IPS DF 4.7 (cell line): ENCODE measurements at regions not wholly inside any gene's neighbourhood (a gene's known extent, or its start where the extent isn't known, plus 50 kb on each side); places are given as distances from the start of the nearest gene placed in this dataset.
"Not testable (repeated sequence)": the region's sequence is repeated elsewhere in the genome, so short reads cannot be mapped to it uniquely, and the experiment has no call there.

Experiments used
- DNase-seq: peaks from one replicate; pipeline ENCODE4 v3.0.0-alpha.2; 2013; ENCODE audit warnings: low spot score; ENCODE audit errors: extremely low read depth

DNA sequence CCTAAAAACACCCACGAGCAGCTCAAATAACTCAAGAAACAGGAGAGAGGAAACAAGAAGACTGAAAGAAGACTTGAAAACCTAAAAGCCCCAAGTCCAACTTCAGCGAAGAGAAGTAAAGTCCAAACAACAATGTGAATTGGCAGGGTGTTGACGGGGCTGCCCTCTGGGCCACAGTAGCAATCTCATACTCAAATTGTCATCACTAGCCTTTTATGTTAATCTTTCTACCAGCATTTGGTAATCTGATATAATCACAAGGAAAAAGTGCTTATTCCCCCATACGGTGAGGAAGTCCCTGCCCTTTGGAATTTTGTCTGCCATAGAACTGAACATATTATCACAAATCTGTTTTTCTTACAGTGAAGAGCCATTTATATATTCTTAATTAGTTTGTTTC lies 51.5 kb upstream of the IFNE start:
- DNase-seq = no peak

DNA sequence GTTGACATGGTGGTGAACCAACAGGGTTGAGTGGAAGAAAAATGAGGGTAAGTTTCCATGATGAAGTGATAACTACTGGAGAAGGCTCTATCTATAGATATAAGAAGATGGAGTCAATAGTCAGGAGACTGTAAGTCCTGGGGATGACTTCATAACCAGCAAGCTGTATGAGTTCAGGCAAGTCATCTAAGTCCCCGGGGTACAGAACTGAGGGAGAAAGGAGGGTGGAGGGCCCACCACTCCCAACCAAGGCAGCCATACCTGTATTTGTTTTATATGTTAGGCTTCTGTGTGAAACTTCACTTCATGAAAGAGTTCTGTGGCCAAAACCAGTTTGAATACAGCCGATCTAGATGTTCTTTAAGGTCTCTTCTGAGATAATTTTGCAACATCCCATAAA lies 53.3 kb upstream of the IFNE start:
- no peak for DNase-seq

DNA sequence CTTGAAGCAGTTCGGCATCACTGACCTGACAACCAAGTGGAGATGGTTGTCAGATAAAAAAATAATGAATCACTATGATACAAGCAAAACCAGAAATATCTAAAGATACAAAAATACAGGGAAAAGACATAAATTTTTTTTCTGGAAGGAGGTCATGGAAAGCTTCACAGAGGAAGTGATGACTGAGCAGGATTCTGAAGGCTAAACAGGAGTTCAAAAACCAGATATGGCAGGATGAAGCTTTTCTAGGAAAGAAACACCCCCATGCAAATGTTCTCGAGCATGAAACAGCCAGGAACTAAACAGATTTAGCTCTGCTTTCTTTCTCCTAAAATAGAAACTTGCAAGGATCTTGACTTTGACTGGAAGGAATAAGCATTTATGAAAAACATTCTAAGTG lies 60.7 kb upstream of the IFNE start:
- no peak for DNase-seq

DNA sequence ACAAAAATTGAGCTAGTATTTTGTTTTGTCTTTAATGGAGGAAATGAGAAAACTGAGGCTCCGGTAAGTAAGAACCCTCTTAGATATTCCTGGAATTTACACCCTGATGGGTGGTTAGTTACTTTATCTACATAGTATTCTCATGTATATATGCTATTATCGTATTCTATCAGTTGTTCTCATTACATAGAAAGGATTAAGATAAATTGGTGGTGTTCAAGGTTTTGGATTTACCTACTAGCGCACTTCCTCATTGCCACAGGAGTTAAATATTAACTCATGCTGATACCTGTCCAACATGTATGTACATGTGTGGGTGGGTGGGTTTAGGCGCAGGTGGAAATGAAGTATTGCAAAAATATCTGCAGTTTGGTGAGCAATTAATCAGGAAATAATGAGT lies 61.1 kb upstream of the IFNE start:
- no peak for DNase-seq

DNA sequence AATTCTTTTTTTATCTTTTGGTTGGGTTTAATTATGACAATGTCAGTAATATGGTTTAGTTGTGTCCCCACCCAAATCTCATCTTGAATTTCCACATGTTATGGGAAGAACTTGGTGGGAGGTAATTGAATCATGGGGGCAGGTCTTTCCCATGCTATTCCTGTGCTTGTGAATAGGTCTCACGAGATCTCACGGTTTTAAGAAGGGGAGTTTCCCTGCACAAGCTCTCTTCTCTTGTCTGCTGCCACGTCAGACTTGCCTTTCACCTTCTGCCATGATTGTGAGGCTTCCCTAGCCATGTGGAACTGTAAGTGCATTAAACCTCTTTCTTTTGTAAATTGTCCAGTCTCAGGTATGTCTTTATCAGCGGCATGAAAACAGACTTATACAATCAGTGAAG lies 61.7 kb upstream of the IFNE start:
- not testable (repeated sequence) for DNase-seq

DNA sequence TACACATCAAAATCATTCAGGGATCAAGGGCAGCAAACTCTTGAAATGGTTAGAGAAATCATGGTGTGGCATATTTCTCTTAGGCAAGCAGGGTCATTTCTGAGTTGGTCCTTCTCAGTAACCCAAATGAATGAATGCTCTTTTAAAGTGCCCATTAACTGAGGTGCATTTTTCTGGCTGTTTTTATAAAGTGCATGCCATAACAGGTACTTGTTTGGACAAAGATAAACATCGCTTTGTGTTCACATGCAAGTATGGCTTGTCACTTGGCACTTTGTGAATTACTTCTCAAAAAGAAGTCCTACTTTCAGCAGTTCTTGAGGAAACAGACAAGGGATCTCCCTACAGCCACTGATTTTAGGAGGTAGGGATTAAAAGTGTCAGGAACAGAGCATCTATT lies 64.8 kb upstream of the IFNE start:
- DNase-seq = no peak

DNA sequence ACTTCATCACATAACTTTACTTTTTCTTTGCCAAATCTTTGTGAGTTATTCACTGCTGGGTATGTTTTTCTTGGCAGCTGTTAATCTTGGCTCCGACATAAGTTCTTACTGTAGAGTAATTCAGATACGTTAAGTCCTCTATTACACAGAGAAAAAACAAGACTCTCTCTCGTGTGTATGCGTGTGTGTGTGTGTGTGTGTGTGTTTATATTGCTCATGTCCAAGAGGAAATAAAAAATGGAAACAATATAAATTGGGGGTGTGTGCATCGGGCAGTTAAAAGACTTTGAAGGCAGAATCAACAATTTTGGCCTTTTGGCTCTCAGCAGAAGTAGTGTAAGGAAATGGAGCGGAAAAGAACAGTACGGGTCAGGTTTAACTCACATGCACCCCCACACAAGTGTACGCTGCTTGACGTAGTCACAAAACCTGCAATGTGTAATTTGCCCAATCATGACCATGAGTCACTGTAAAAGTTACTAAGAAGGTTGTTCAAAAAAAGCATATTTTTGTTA lies 67.2 kb upstream of the IFNE start:
- no peak for DNase-seq

DNA sequence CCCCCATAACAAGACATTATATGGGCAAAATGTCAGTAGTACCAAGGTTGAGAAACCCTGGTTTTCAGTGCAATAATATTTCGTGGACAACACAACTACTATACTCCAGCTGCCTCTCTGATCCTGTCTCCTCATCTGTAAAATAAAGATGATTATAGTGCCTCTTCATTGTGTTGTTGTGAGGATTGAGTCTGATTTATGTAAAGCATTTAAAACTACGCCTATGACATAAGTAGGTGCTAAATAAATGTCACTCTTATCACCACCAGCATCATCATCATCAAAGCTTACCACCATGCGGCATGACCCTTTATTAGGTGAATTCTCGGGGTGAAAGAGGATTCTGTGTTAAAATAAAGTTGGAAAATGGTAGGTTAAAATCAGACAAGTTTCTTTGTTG lies 67.8 kb upstream of the IFNE start:
- no peak for DNase-seq

DNA sequence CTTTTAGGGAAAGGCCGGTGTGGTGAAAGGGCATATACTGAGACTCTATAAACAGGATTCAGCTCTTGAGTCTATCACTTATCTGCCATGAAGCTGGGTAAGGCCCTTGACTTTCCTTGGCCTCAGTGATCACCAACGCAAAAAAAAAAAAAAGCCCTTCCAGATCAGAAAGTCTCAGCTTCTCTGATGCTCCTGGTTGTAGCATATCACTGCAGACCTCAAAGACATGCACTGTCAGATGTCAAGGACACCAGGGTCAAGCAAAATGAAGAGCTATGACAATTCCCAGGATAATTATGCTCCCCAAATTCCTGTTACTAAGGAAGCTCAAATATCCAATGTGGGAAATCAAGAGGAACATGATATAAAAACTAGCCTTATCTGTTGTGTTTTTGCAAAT lies 68.3 kb upstream of the IFNE start:
- no peak for DNase-seq

DNA sequence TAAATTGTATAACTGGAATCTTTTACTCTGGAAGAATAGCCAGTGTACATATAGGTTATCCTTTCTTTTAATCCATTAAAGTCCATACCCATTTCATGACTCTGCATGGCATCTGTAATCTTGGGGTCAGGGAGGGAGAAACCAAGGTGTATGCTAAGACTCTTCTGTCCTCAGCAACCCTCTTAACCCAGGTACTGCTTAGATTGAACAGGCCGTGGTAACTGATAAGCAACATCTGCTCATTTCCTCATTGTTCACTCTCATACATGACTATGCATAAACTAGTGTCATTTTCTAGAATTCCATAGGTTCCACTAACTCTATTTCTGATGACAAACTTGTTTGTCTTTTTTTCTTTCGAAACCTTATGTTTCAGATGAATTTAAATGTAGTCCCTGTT lies 69.3 kb upstream of the IFNE start:
- no peak for DNase-seq

DNA sequence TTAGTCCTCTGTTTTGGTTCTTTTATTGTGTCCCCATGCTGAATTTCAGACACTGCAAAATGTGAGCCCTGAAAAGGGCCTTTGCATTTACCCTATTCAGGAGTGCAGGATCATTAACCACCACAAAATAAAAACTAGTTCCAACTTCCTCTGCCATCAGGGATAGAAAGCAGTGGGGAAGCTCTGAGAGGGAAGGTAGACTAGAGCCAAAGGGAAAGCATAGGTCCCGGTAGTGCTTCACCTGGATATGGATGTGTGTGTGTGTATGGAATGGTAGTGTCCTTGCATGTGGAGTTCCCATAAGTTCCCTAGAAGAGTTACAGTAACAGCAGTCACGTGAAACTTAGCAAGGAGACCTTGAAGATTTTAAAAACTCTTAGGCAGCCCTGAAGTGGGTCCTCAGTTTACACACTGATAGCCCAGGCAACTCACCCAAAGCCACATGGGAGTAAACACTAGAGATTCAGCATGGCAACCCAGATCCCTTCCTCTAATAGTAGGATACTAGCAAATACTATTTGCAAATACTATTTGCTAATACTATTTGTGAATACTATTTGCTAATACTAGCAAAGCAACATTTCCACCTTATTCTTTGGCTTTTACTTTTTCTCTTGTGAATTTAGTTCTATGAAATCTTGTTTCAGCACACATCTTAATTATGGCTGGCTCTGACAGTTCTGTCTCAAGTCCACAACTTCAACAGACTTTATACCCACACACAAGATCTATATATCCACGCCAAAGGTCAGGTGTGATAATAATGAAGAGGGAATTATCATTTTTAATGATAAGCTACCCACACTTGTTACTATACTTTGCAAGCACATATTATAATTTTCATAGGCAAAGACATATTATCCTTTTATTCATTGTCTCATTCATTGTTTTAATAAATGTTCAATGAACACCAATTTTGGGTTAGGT lies 70.4 kb upstream of the IFNE start:
- no peak for DNase-seq

DNA sequence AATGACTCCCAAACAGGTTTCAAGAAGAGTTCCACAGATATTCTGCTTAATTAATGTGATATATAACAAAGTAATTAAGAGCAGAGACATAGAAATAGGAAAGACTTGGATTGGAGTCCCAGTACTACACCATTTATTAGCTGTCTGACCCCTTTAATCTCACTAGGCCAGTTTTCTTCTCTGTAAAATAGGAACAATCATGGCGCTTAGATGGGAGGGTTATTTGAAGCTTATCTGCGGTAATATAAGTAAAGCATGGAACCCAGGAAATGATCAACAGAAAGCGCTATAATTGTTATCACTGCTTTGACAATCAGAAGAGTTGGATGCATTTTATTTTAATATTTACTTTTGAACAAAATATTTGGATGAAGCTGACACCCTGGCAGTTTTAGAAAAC lies 71.3 kb upstream of the IFNE start:
- no peak for DNase-seq

DNA sequence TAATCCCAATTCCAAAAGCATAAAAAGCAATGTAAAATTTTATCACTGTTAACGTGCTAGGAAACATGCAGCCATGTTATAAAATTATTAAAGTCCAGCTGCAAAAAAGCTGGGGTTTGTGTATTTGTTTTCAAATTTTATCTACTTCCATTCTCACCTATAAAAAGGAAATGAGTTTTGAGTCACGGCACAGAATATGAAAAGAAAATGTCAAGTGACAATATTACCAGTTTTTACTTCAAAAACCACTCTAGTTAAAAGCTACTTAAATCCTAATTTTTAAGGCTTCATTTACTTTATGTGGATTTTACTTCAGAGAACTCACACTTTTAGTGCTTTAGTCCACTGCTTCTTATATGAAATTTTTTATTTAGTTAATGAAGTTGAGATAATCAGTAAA lies 72.7 kb upstream of the IFNE start:
- no peak for DNase-seq

DNA sequence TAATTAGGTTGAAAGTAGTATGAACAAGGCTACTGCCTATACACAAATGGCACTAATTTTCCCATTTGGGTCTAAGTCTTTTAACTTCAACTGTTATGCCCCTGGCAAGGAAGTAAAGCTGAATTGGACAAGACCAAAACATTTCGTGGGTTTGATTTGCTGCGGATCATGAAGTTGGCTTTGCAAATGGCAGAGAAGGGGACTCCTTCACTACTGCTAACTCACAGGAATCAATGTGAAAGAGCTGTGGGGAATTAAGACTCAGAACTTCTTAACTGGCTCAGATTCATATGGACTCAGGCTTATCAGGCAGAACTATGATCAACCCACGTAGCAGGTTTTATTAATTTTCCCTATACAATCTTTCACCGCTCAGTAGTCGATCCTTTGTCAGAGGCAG lies 73.8 kb upstream of the IFNE start:
- DNase-seq = no peak

DNA sequence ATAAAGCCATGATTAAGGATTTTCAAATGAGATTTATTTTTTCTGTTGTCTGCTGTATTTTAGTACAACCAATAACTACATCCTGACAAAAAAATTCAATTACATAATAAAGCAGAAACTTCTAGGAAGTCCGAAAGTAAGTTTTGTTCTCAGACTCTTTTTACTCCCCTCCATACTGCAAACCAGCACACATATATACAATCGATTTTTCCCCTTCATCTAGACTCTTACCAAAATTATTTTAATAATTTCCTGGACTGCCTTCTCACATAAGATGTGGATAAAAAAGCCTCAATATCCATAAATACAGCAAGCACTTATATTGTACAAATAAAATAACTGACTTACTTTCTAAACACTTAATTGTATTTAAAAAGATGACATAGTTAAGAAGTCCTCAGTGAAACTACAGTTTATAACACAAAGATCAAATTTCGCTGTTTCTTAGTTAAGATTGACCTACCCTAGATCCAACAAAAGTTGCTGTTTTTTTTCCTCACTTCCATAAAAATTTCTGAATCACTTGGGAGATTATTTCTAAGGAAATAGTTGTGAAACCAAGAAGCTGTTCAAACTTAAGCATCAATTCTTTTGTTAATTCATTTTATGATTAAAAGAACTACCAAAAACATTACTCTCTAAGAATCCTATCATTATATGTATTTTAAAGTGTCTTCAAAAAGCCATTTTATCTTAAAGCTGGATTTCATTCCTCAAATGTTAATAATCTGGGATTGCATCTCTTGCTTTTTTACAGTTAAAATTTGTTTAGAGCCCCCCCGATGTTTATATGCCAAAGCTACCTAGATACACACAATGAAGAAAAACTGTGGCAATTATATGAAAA lies 74.7 kb upstream of the IFNE start:
- no peak for DNase-seq

DNA sequence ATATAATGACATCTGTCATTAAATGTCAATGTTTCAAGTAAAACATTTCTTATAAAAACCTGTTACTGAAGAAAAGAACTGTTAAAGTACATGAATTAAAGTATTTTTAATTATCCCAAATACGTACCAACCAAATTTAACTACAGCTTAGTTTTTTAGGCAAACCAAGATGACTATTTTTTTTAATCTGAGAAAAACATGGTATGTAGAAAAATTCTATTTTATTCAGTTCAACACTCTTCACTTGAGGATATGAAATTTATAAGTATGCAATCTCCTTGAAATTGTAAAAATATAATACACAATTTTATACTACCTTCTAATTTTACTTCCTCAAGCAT lies 75.3 kb upstream of the IFNE start:
- DNase-seq = no peak

DNA sequence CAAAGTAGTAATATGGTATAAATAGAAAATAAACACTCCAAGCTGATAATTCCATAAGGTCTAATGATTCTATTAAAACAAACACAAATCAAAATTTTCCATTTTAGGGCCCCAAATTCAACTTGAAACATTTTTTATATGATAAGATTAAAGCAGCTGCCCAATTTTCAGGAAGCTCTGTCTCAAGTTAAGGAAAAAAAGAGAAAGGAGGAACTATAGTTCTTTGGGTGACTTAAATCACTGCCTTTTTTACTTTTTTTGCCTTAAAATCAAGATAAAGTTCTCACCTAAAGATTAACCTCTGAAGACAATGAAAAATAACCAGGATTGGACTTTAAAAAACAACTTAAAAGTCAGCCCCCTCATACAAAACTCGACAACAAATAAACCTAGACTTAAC lies 76.0 kb upstream of the IFNE start:
- DNase-seq = no peak

DNA sequence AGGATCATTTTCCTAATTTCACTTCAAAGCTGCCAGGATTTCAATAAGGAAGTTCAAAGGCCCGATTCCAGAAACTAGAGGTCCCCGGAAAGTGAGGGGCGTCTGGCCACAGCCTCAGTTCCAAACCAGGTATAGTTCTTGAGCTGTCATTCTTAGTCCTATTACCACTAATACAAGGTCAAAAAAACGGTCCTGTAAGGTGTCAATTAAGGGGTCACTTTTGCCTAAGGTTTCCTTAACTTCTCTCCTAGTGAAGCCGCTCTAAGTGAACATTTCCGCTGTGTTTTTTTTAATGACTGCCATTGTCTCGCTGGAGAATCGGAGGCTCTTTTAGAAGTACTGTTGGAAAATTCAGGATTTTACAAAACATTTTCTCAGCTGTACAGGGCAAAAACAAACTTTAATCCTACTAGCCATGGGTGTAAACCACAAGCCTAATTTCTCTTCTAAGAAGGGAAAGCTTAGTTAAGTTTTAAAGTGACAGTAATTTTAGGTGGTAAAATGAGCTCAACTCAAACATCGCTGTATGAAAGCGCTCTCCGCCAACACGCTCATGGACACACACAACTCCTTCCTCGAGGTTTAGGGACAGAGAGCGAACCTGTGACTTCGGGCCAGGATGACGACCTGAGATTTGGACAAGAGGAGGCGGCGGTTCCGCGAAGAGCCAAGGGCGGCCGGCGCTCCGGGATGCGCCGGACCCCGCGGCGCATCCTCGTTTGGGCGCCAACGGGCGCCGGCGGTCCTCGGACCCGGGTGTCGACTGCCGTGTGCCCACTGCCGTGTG lies 76.7 kb upstream of the IFNE start:
- no peak for DNase-seq

DNA sequence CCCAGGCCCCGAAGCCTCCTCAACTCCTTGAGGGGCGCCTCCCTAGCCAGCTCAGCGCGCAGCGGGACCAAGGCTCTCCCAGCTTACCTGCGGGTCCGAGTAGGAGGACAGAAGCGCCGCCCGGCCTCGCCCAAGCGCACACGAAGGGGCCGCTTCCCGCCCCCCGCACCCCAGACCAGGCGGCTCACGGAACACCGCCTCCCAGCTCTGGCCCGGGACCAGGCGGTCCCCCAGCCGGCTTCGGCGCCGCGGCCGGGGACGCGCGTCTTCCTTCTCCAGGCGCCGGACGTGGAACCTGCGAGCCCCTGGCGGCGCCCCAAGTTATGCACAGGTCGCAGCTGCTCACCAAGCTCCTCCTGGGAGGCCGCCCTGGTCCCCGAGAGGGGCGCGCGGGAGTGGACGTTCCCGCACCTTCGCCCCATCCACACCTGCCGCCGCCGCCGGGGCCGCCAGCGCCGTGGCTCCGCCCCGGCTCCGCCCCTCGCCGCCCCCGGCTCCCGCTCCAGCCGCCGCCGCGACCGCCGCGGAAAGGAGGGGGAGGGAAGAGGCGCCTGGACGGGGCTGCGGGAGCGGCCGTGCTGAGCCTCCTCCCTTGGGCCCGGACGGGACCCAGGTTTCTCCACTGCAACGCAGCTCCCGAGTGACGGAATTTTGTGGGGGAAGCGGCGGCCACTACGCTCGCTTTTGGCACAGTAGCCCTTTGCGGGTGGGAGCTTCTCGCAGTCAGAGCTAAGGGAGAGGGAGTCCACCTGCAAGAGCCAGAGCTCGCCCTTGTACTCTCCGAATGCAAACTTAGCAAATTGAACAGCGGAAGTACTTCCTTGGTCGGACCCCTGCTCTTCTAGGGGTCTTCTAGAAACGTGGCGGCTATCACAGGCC lies 77.5 kb upstream of the IFNE start:
- DNase-seq = no peak

DNA sequence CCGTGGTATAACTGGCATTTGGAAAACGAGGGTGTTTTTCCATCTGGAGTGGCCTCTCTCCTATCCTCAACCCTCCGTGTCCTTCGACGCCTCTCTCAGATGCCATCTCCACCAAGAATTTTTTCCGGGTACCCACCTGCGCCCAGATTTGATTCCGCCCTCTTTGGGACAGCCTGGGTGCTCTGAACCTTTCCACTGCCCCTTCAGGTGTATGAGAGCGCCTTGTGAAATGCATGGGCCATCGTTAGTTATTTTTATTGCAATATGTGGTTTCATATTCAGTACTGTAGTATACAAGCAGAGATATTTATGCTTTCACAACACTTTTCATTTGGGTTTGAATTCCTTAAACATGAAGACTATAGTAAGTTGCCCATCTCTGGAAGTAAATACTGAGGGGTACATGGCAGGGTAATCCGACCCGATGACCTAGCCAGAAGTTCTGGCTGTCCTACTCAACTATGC lies 78.2 kb upstream of the IFNE start:
- no peak for DNase-seq

DNA sequence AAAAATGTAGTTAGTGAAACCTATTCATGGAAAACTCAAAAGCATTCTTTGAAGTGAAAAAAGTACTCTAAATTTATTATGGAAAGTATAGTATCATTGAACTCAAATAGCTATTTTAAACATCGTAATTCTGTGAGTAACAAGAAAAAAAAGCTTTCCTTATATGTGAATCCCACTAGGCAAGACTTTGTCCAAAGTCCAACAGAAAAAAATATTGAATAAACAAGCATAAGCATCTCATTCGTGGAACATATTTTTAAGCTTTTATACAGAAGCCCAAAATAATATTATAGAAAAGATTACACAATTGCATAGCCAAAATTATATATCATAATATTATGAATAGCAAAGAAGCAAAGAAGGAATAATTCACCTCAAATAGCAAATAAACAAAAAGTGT lies 79.4 kb upstream of the IFNE start:
- no peak for DNase-seq
